B cell (primary cell): ENCODE measurements at regions not wholly inside any gene's neighbourhood (a gene's known extent, or its start where the extent isn't known, plus 50 kb on each side); places are given as distances from the start of the nearest gene placed in this dataset.

Experiments
- ATAC-seq: fragments of 200-7000 bp; cut with Tn5 transposase; one replicate; pipeline ENCODE4 v1.10.0; 2021; ENCODE audit warnings: low read depth, mild to moderate bottlenecking, moderate number of reproducible peaks, moderate library complexity
- CTCF ChIA-PET: fragments of 350-600 bp; sonication (Branson Sonifier 250); formaldehyde crosslinking; loops from one replicate; lab custom pipeline; 2021; ENCODE audit warnings: antibody characterized with exemption, inconsistent platforms; lab: Charles Lee
- POLR2A ChIA-PET: fragments of 350-600 bp; sonication (Branson Sonifier 250); formaldehyde crosslinking; loops from one replicate; lab custom pipeline; 2021; ENCODE audit warnings: antibody characterized with exemption; lab: Charles Lee
- DNase-seq: peaks from one replicate; pipeline ENCODE4 v3.0.0; 2013
- H2AFZ ChIP-seq: 2 replicates; pipeline ENCODE4 v1.6.1; 2012; ENCODE audit warnings: mild to moderate bottlenecking, low read depth, low read length; ENCODE audit not compliant: insufficient read depth, poor library complexity, severe bottlenecking
- H3K27ac ChIP-seq, 2 donors: 1 replicate in 1 of 2; 2 replicates in 1 of 2; pipeline ENCODE4 v1.5.1; 2012 to 2013; ENCODE audit warnings: low read length in 2 of 2, mild to moderate bottlenecking in 2 of 2, moderate library complexity in 1 of 2
- H3K27me3 ChIP-seq, 4 experiments: fragments of 200-600 bp in 1 of 4; sonication (generic) in 1 of 4; replicated peaks in 1 of 4; 1 replicate in 2 of 4; 2 replicates in 2 of 4; pipeline versions ENCODE4 v1.6.1 to v1.7.0; 2013 to 2016; ENCODE audit warnings: low read length in 3 of 4, mild to moderate bottlenecking in 2 of 4, mixed read lengths in 1 of 4, moderate library complexity in 1 of 4; ENCODE audit not compliant: insufficient read depth in 4 of 4, control insufficient read depth in 3 of 4; ENCODE audit errors: control extremely low read depth in 1 of 4
- H3K36me3 ChIP-seq, 2 experiments: replicated peaks in 1 of 2; 1 replicate in 1 of 2; 2 replicates in 1 of 2; pipeline versions ENCODE4 v1.6.1 to v1.7.1; 2013; ENCODE audit warnings: low read length in 1 of 2; ENCODE audit not compliant: insufficient read depth in 2 of 2, control insufficient read depth in 1 of 2; ENCODE audit errors: control extremely low read depth in 1 of 2, extremely low read depth in 1 of 2
- H3K4me1 ChIP-seq, 2 donors: fragments of 200-600 bp in 1 of 2; sonication (generic) in 1 of 2; 1 replicate in 1 of 2; 2 replicates in 1 of 2; pipeline versions ENCODE4 v1.5.1 to v1.6.1; 2013 to 2017; ENCODE audit warnings: low read length in 2 of 2; ENCODE audit not compliant: control insufficient read depth in 2 of 2, insufficient read depth in 2 of 2
- H3K4me2 ChIP-seq: replicated peaks from 2 replicates; pipeline ENCODE3; 2012; ENCODE audit warnings: mild to moderate bottlenecking, low read depth, low read length; ENCODE audit not compliant: poor library complexity, severe bottlenecking
- H3K4me3 ChIP-seq, 5 experiments: fragments of 200-600 bp in 1 of 5; sonication (generic) in 1 of 5; 1 replicate in 3 of 5; 2 replicates in 2 of 5; pipeline versions ENCODE4 v1.5.1 to v1.7.0; 2011 to 2016; ENCODE audit warnings: low read length in 4 of 5, mild to moderate bottlenecking in 4 of 5, low read depth in 2 of 5, control low read depth in 1 of 5, moderate library complexity in 1 of 5; ENCODE audit not compliant: insufficient read depth in 1 of 5; ENCODE audit errors: control extremely low read depth in 1 of 5, extremely low read depth in 1 of 5
- H3K79me2 ChIP-seq: fragments of 200-600 bp; sonication (generic); one replicate; pipeline ENCODE4 v1.6.0; 2016; ENCODE audit warnings: low read length; ENCODE audit not compliant: control insufficient read depth, insufficient read depth
- H3K9ac ChIP-seq: fragments of 200-600 bp; sonication (generic); 2 replicates; pipeline ENCODE4 v1.6.1; 2017; ENCODE audit warnings: mild to moderate bottlenecking, low read length, moderate library complexity
- H3K9me3 ChIP-seq, 3 donors: one replicate each; pipeline versions ENCODE4 v1.6.1 to v1.7.1; 2013; ENCODE audit warnings: low read length in 2 of 3; ENCODE audit not compliant: control insufficient read depth in 2 of 3, insufficient read depth in 1 of 3; ENCODE audit errors: control extremely low read depth in 1 of 3
- H4K20me1 ChIP-seq: 2 replicates; pipeline ENCODE4 v1.6.0; 2012; ENCODE audit warnings: mild to moderate bottlenecking, low read length; ENCODE audit not compliant: insufficient read depth, control insufficient read depth, poor library complexity, severe bottlenecking
- H3K27ac Mint-ChIP-seq: one replicate; pipeline ENCODE4 v1.8.0; 2021; ENCODE audit warnings: mixed read lengths
- H3K27me3 Mint-ChIP-seq: one replicate; pipeline ENCODE4 v1.8.0; 2021; ENCODE audit warnings: mixed read lengths
- H3K4me1 Mint-ChIP-seq: one replicate; pipeline ENCODE4 v1.8.0; 2021; ENCODE audit warnings: mixed read lengths
- H3K4me3 Mint-ChIP-seq: one replicate; pipeline ENCODE4 v1.8.0; 2021; ENCODE audit warnings: mixed read lengths
- H3K9me3 Mint-ChIP-seq: one replicate; pipeline ENCODE4 v1.8.0; 2022; ENCODE audit warnings: mixed read lengths; ENCODE audit not compliant: insufficient read depth
- EZH2 ChIP-seq: IDR thresholded peaks from 2 replicates; pipeline ENCODE4 v1.6.1; 2012; ENCODE audit warnings: borderline replicate concordance, low read depth, mild to moderate bottlenecking, moderate library complexity, low read length; ENCODE audit not compliant: insufficient read depth, poor library complexity, severe bottlenecking
- WGBS: methylation state at CpG from one replicate; pipeline ENCODE4 v1.1.5; 2013; ENCODE audit warnings: missing lambda C conversion rate; ENCODE audit not compliant: insufficient coverage; 5-methylcytosine and 5-hydroxymethylcytosine counted together
- intact Hi-C: fragments of 100-400 bp; cut with micrococcal nuclease; formaldehyde crosslinking; loops from one replicate; pipeline ENCODE4 v1.10.0; 2022
- TF ChIP-seq, protein P1 (sequence below): fragments of 200-600 bp; IDR thresholded peaks from one replicate; pipeline ENCODE4 v1.8.0; 2022; ENCODE audit warnings: antibody characterized with exemption, mild to moderate bottlenecking

DNA sequence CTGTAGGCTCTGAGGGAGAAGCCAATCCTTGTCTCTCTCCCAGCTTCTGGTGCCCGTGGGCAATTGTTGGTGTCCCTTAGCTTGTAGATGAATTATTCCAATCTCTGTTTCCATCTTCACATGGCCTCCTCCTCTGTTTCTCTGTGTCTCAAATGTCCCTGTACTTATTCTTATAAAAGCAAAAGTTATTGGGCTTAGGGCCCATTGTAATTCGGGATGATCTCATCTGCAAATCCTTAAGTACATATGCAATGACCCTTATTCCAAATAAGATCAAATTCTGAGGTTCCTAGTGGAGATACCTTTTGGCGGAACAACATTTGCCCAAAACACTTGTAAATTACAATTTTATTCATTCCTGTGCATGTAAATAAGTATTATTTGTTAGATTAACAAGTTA lies 147.4 kb upstream of the EPHA3 start:
- no peaks in the 10 kb centered on the region for H3K27me3 Mint-ChIP-seq

DNA sequence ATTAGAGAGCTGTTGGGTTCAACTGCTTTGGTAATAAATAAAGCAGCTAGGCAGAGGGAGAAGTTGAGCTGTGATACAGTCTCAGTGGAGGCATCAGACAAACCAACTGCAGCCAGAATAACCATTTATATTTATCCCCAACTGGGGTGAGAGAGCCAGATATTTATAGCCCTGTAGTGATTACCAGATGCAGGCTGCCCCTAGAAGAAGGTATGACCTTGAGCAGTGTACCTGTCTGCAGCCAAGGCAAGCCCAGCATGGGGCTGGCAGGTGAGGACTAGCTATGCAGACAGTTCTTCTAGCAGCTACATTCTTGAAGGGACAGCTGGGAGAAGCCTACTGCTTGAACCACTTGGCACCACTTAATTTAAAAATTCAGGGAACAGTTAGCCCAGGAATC lies 144.4 kb upstream of the EPHA3 start:
- Histone ChIP-seq H3K79me2 (no peaks in the 10 kb centered on the region), H2AFZ (no peak overlapping the region), H3K9me3 (no peaks in the 10 kb centered on the region), H4K20me1 (no peaks in the 10 kb centered on the region), H3K9ac (no peak overlapping the region), H3K4me2 (no peak overlapping the region), H3K27ac (no peak overlapping the region), H3K4me3 (no peak overlapping the region), H3K27me3 (no peaks in the 10 kb centered on the region), H3K36me3 (no peaks in the 10 kb centered on the region), H3K4me1 (no peaks in the 10 kb centered on the region)
- intact Hi-C loops = no loop called here
- no peak overlapping the region for H3K4me3 Mint-ChIP-seq
- no peaks in the 10 kb centered on the region for H3K4me1 Mint-ChIP-seq
- no peak overlapping the region for H3K27ac Mint-ChIP-seq
- ATAC-seq (no peak), DNase-seq (no peak)
- H3K9me3 Mint-ChIP-seq = no peaks in the 10 kb centered on the region
- H3K27me3 Mint-ChIP-seq = no peaks in the 10 kb centered on the region
- ChIA-PET CTCF (no interaction called here), POLR2A (no interaction called here)
- TF ChIP-seq EZH2 = no peak
- TF ChIP-seq, protein P1, sequence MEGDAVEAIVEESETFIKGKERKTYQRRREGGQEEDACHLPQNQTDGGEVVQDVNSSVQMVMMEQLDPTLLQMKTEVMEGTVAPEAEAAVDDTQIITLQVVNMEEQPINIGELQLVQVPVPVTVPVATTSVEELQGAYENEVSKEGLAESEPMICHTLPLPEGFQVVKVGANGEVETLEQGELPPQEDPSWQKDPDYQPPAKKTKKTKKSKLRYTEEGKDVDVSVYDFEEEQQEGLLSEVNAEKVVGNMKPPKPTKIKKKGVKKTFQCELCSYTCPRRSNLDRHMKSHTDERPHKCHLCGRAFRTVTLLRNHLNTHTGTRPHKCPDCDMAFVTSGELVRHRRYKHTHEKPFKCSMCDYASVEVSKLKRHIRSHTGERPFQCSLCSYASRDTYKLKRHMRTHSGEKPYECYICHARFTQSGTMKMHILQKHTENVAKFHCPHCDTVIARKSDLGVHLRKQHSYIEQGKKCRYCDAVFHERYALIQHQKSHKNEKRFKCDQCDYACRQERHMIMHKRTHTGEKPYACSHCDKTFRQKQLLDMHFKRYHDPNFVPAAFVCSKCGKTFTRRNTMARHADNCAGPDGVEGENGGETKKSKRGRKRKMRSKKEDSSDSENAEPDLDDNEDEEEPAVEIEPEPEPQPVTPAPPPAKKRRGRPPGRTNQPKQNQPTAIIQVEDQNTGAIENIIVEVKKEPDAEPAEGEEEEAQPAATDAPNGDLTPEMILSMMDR = no peak

More for the DNA sequence above, 147.4 kb upstream of the EPHA3 start:
- Histone ChIP-seq H3K4me1 (no peaks in the 10 kb centered on the region), H3K4me3 (no peak overlapping the region), H2AFZ (no peak overlapping the region), H3K27me3 (no peaks in the 10 kb centered on the region), H3K9me3 (peaks cover 0 to 1% (median 0%) of the 10 kb centered on the region in 3 donors), H3K9ac (no peak overlapping the region), H3K36me3 (no peaks in the 10 kb centered on the region), H3K27ac (no peak overlapping the region), H4K20me1 (no peaks in the 10 kb centered on the region), H3K4me2 (no peak overlapping the region), H3K79me2 (no peaks in the 10 kb centered on the region)
- ChIA-PET POLR2A (no interaction called here), CTCF (no interaction called here)
- Mint-ChIP-seq H3K4me3 (no peak overlapping the region), H3K9me3 (no peaks in the 10 kb centered on the region), H3K27ac (no peak overlapping the region), H3K4me1 (no peaks in the 10 kb centered on the region)
- DNase-seq (no peak), ATAC-seq (no peak)
- WGBS = 100% methylated on average over 1 of the region's 3 CpGs
- intact Hi-C loops = no loop called here
- TF ChIP-seq, protein P1 = no peak
- no peak for TF ChIP-seq EZH2
